ENCODE measurements at regions not wholly inside any gene's neighbourhood (a gene's known extent, or its start where the extent isn't known, plus 50 kb on each side); places are given as distances from the start of the nearest gene placed in this dataset.
A peak's percentile ranks its signal among the peaks of the same experiment; 100 is the strongest.

GRCh38 chr15:77821188-77821958, 188.7 kb upstream of the LINGO1 start:
- TF ChIP-seq FOXP2 (optimal IDR thresholded peaks at IDR 0.05; ENCODE audit: borderline replicate concordance, extremely low read depth, extremely low read length, insufficient read depth) (no peak), TAF1 (IDR thresholded peaks at IDR 0.05; ENCODE audit: borderline replicate concordance, insufficient read depth, low read length) (no peak), SIN3A (IDR thresholded peaks at IDR 0.05; ENCODE audit: borderline replicate concordance, insufficient read depth, low read length) (no peak), POLR2AphosphoS5 (IDR thresholded peaks at IDR 0.05; ENCODE audit: low read depth, low read length) (no peak)
- TF ChIP-seq, protein P1, sequence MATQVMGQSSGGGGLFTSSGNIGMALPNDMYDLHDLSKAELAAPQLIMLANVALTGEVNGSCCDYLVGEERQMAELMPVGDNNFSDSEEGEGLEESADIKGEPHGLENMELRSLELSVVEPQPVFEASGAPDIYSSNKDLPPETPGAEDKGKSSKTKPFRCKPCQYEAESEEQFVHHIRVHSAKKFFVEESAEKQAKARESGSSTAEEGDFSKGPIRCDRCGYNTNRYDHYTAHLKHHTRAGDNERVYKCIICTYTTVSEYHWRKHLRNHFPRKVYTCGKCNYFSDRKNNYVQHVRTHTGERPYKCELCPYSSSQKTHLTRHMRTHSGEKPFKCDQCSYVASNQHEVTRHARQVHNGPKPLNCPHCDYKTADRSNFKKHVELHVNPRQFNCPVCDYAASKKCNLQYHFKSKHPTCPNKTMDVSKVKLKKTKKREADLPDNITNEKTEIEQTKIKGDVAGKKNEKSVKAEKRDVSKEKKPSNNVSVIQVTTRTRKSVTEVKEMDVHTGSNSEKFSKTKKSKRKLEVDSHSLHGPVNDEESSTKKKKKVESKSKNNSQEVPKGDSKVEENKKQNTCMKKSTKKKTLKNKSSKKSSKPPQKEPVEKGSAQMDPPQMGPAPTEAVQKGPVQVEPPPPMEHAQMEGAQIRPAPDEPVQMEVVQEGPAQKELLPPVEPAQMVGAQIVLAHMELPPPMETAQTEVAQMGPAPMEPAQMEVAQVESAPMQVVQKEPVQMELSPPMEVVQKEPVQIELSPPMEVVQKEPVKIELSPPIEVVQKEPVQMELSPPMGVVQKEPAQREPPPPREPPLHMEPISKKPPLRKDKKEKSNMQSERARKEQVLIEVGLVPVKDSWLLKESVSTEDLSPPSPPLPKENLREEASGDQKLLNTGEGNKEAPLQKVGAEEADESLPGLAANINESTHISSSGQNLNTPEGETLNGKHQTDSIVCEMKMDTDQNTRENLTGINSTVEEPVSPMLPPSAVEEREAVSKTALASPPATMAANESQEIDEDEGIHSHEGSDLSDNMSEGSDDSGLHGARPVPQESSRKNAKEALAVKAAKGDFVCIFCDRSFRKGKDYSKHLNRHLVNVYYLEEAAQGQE (IDR thresholded peaks at IDR 0.05; ENCODE audit: insufficient read depth in 1 of 2, low read depth in 2 of 2, low read length in 2 of 2) = no peak

GRCh38 chr15:77819851-77820728, 187.4 kb upstream of the LINGO1 start:
- TF ChIP-seq, protein P1 (IDR thresholded peaks at IDR 0.05; ENCODE audit: insufficient read depth in 1 of 2, low read depth in 2 of 2, low read length in 2 of 2) = no peak
- TF ChIP-seq FOXP2 (optimal IDR thresholded peaks at IDR 0.05; ENCODE audit: borderline replicate concordance, extremely low read depth, extremely low read length, insufficient read depth) = peak; percentile 14

DNA sequence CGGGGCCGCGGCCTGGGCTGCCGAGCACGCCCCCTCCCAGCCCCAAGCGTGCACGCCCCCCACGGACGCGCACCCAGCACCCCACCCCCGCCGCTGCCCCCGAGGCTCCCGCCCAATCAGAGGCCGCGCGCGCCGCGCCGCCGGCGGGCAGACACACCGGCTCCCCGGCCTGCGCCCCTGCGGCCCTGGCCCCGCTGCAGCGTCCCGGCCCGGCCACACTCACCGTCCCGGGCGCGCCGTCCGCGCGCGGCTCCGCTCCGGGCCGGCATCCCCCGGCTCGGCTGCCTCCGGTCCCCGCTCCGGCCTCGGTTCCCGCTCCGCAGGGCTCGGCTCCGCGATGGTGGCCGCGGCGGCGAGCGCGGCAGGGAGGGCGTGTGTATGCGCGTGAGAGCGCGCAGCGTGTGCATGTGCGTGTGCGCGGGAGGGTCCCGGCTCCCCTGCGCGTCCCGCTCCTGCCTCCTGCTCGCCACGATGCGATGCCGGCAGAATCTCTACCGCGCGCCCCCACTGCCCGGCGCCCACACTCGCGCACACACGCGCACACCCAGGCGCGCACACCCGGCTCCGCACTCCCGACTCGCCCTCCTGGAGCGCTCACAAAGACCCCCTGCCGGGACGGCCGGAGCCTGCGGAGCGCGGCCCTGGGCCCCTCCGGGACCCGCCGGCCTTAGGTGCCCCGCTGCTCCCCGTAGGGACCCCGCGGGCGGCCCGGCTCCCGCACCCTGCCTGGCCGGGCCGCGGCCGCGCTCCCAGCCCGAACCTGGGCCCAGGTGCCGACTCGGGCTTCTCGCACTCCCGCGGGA, 186.5 kb upstream of the LINGO1 start:
- TF ChIP-seq FOXP2 (optimal IDR thresholded peaks at IDR 0.05; ENCODE audit: borderline replicate concordance, extremely low read depth, extremely low read length, insufficient read depth) (peak; percentile 30), POLR2AphosphoS5 (IDR thresholded peaks at IDR 0.05; ENCODE audit: low read depth, low read length) (no peak), TAF1 (IDR thresholded peaks at IDR 0.05; ENCODE audit: borderline replicate concordance, insufficient read depth, low read length) (no peak), SIN3A (IDR thresholded peaks at IDR 0.05; ENCODE audit: borderline replicate concordance, insufficient read depth, low read length) (no peak)

DNA sequence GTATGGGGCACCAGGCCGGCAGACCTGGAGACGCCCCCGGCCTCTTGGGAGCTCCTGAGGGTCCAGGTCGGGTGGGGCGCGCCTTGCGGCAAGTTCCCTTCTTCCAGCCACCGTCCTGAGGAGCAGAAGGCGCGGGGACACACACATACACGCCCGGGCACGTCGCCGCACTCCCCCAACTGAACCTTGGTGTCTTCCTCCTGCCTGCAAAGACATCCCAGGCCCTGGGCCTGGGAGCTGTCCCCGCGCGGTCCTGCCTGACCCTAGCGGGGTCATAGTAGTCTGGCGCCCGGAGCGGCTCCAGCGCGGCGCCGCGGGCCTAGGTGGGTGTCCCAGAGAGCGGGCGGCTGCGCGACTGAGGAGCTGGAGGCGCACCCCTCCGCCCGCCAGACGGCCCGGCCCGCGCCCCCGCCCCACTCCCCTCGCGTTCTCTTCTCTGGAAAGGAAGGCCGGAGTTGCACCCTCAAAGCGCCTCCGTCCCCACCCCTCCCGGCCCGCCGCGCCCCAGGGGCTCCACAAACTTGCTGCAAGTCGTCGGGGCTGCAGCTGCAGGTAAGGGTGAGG, 185.9 kb upstream of the LINGO1 start:
- TF ChIP-seq, protein P1 (IDR thresholded peaks at IDR 0.05; ENCODE audit: insufficient read depth in 1 of 2, low read depth in 2 of 2, low read length in 2 of 2) = peak in 1 of 2 experiments; percentile 27; a peak in 1 of 4 replicates
- no peak for TF ChIP-seq SIN3A (IDR thresholded peaks at IDR 0.05; ENCODE audit: borderline replicate concordance, insufficient read depth, low read length)

DNA sequence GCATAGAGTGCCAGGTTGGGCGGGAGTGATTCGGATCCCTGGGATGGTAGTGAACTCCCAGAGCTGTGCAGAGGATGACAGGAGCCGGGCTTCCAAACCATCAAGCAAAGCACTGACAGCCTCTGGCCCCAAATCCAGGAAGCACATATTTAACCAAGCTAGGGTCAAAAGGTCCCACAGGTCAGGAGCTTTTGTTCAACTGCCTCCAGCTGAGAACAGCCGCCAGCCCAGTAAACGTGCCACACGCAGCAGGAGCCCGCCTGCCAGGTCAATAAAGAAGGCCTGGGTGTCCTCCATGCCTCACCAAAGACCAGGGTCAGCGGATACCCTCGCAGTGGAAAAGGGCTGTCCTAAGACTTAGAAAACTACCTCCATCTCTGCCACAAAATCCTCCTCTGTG, 184.7 kb upstream of the LINGO1 start:
- TF ChIP-seq TAF1 (IDR thresholded peaks at IDR 0.05; ENCODE audit: borderline replicate concordance, insufficient read depth, low read length) (no peak), SIN3A (IDR thresholded peaks at IDR 0.05; ENCODE audit: borderline replicate concordance, insufficient read depth, low read length) (no peak), POLR2AphosphoS5 (IDR thresholded peaks at IDR 0.05; ENCODE audit: low read depth, low read length) (no peak), FOXP2 (optimal IDR thresholded peaks at IDR 0.05; ENCODE audit: borderline replicate concordance, extremely low read depth, extremely low read length, insufficient read depth) (no peak)
- TF ChIP-seq, protein P1 (IDR thresholded peaks at IDR 0.05; ENCODE audit: insufficient read depth in 1 of 2, low read depth in 2 of 2, low read length in 2 of 2) = no peak

Data from PFSK-1 (cell line).